ENCODE measurements at regions not wholly inside any gene's neighbourhood (a gene's known extent, or its start where the extent isn't known, plus 50 kb on each side); places are given as distances from the start of the nearest gene placed in this dataset.

GRCh38 chr2:138115666-138116065 is 151.4 kb downstream of the HNMT start:
- H3K4me3 ChIP-seq (ENCODE audit: control insufficient read depth, low read depth, low read length), result no peak overlapping the region
- TF ChIP-seq CTCF (IDR thresholded peaks at IDR 0.05; ENCODE audit: control insufficient read depth, insufficient read depth, low read depth, low read length, missing control alignments), result no peak
- no peak for DNase-seq (ENCODE audit: low read depth)

GRCh38 chr2:138116456-138116855 is 152.2 kb downstream of the HNMT start:
- TF ChIP-seq CTCF (IDR thresholded peaks at IDR 0.05; ENCODE audit: control insufficient read depth, insufficient read depth, low read depth, low read length, missing control alignments), result no peak
- DNase-seq (ENCODE audit: low read depth), result no peak
- H3K4me3 ChIP-seq (ENCODE audit: control insufficient read depth, low read depth, low read length), result no peak overlapping the region

- DNase-seq (ENCODE audit: low read depth), result no peak
These were observed 157.7 kb downstream of the HNMT start for GRCh38 chr2:138121666-138122661.

GRCh38 chr2:138122891-138123290 is 158.6 kb downstream of the HNMT start:
- no peak for TF ChIP-seq CTCF (IDR thresholded peaks at IDR 0.05; ENCODE audit: control insufficient read depth, insufficient read depth, low read depth, low read length, missing control alignments)
- H3K4me3 ChIP-seq (ENCODE audit: control insufficient read depth, low read depth, low read length), result no peak overlapping the region
- no peak for DNase-seq (ENCODE audit: low read depth)

More at GRCh38 chr2:138121666-138122661, 157.7 kb downstream of the HNMT start:
- no peak overlapping the region for H3K4me3 ChIP-seq (ENCODE audit: control insufficient read depth, low read depth, low read length)
- no peak for TF ChIP-seq CTCF (IDR thresholded peaks at IDR 0.05; ENCODE audit: control insufficient read depth, insufficient read depth, low read depth, low read length, missing control alignments)

GRCh38 chr2:138123741-138124140 is 159.5 kb downstream of the HNMT start:
- H3K4me3 ChIP-seq (ENCODE audit: control insufficient read depth, low read depth, low read length), result no peak overlapping the region
- no peak for DNase-seq (ENCODE audit: low read depth)
- no peak for TF ChIP-seq CTCF (IDR thresholded peaks at IDR 0.05; ENCODE audit: control insufficient read depth, insufficient read depth, low read depth, low read length, missing control alignments)

- no peak for TF ChIP-seq CTCF (IDR thresholded peaks at IDR 0.05; ENCODE audit: control insufficient read depth, insufficient read depth, low read depth, low read length, missing control alignments)
- no peak overlapping the region for H3K4me3 ChIP-seq (ENCODE audit: control insufficient read depth, low read depth, low read length)
- no peak for DNase-seq (ENCODE audit: low read depth)
These were observed 160.2 kb downstream of the HNMT start for GRCh38 chr2:138124521-138124920.

Data from AG09309 (cell line).